IMR-90 (cell line): ENCODE measurements at regions not wholly inside any gene's neighbourhood (a gene's known extent, or its start where the extent isn't known, plus 50 kb on each side); places are given as distances from the start of the nearest gene placed in this dataset.

ENCODE experiments used
- USF2 ChIP-seq: fragments of 150-350 bp; IDR thresholded peaks from 2 replicates; pipeline ENCODE4 v1.6.1; 2017; ENCODE audit warnings: mild to moderate bottlenecking, antibody characterized with exemption, low read length, low read depth
- TF ChIP-seq, protein P1 (sequence below): conservative IDR thresholded peaks from 2 replicates; pipeline ENCODE4 v1.5.1; 2012; ENCODE audit warnings: mild to moderate bottlenecking, low read depth, low read length, improper control_type of control experiment

DNA sequence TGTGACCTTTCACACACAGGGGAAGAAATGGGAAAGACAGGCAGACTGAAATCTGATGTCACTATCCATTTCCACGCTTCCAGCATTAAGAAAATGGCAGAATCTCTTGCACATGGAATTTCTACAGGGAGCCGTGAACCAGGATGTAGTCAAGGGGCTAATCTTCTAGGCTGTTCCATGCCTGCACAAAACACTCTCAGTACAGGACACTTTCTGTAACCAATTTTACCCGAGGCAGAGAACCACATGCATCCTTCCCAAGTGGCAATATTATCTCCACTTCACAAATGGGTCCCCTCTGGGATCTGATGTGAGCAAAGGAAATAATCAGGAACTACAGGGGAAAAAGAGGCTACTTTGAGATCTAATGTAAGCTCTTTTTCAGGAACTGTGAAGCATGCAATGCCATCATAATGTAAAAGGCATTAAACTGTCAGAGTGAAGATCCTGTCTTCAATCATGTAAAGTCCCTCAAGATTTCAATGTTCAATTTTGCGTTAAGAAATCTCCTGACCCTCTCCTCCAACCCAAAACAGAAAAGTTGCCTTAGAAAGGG, 236.9 kb downstream of the RBM43 start:
- no peak for TF ChIP-seq USF2
- TF ChIP-seq, protein P1, sequence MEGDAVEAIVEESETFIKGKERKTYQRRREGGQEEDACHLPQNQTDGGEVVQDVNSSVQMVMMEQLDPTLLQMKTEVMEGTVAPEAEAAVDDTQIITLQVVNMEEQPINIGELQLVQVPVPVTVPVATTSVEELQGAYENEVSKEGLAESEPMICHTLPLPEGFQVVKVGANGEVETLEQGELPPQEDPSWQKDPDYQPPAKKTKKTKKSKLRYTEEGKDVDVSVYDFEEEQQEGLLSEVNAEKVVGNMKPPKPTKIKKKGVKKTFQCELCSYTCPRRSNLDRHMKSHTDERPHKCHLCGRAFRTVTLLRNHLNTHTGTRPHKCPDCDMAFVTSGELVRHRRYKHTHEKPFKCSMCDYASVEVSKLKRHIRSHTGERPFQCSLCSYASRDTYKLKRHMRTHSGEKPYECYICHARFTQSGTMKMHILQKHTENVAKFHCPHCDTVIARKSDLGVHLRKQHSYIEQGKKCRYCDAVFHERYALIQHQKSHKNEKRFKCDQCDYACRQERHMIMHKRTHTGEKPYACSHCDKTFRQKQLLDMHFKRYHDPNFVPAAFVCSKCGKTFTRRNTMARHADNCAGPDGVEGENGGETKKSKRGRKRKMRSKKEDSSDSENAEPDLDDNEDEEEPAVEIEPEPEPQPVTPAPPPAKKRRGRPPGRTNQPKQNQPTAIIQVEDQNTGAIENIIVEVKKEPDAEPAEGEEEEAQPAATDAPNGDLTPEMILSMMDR: no peak
